B cell (primary cell): ENCODE measurements at regions not wholly inside any gene's neighbourhood (a gene's known extent, or its start where the extent isn't known, plus 50 kb on each side); places are given as distances from the start of the nearest gene placed in this dataset. TPM values are rescaled to one million over a fixed set of nuclear protein-coding genes. Genes with fewer than 3 reads are reported as not detected.

ENCODE experiments used
- ATAC-seq: fragments of 200-7000 bp; cut with Tn5 transposase; one replicate; pipeline ENCODE4 v1.10.0; 2021; ENCODE audit warnings: low read depth, mild to moderate bottlenecking, moderate number of reproducible peaks, moderate library complexity
- CTCF ChIA-PET: fragments of 350-600 bp; sonication (Branson Sonifier 250); formaldehyde crosslinking; loops from one replicate; lab custom pipeline; 2021; ENCODE audit warnings: antibody characterized with exemption, inconsistent platforms; lab: Charles Lee
- POLR2A ChIA-PET: fragments of 350-600 bp; sonication (Branson Sonifier 250); formaldehyde crosslinking; loops from one replicate; lab custom pipeline; 2021; ENCODE audit warnings: antibody characterized with exemption; lab: Charles Lee
- DNase-seq: peaks from one replicate; pipeline ENCODE4 v3.0.0; 2013
- H2AFZ ChIP-seq: 2 replicates; pipeline ENCODE4 v1.6.1; 2012; ENCODE audit warnings: mild to moderate bottlenecking, low read depth, low read length; ENCODE audit not compliant: insufficient read depth, poor library complexity, severe bottlenecking
- H3K27ac ChIP-seq, 2 donors: 1 replicate in 1 of 2; 2 replicates in 1 of 2; pipeline ENCODE4 v1.5.1; 2012 to 2013; ENCODE audit warnings: low read length in 2 of 2, mild to moderate bottlenecking in 2 of 2, moderate library complexity in 1 of 2
- H3K27me3 ChIP-seq, 4 experiments: fragments of 200-600 bp in 1 of 4; sonication (generic) in 1 of 4; replicated peaks in 1 of 4; 1 replicate in 2 of 4; 2 replicates in 2 of 4; pipeline versions ENCODE4 v1.6.1 to v1.7.0; 2013 to 2016; ENCODE audit warnings: low read length in 3 of 4, mild to moderate bottlenecking in 2 of 4, mixed read lengths in 1 of 4, moderate library complexity in 1 of 4; ENCODE audit not compliant: insufficient read depth in 4 of 4, control insufficient read depth in 3 of 4; ENCODE audit errors: control extremely low read depth in 1 of 4
- H3K36me3 ChIP-seq, 2 experiments: replicated peaks in 1 of 2; 1 replicate in 1 of 2; 2 replicates in 1 of 2; pipeline versions ENCODE4 v1.6.1 to v1.7.1; 2013; ENCODE audit warnings: low read length in 1 of 2; ENCODE audit not compliant: insufficient read depth in 2 of 2, control insufficient read depth in 1 of 2; ENCODE audit errors: control extremely low read depth in 1 of 2, extremely low read depth in 1 of 2
- H3K4me1 ChIP-seq, 2 donors: fragments of 200-600 bp in 1 of 2; sonication (generic) in 1 of 2; 1 replicate in 1 of 2; 2 replicates in 1 of 2; pipeline versions ENCODE4 v1.5.1 to v1.6.1; 2013 to 2017; ENCODE audit warnings: low read length in 2 of 2; ENCODE audit not compliant: control insufficient read depth in 2 of 2, insufficient read depth in 2 of 2
- H3K4me2 ChIP-seq: replicated peaks from 2 replicates; pipeline ENCODE3; 2012; ENCODE audit warnings: mild to moderate bottlenecking, low read depth, low read length; ENCODE audit not compliant: poor library complexity, severe bottlenecking
- H3K4me3 ChIP-seq, 5 experiments: fragments of 200-600 bp in 1 of 5; sonication (generic) in 1 of 5; 1 replicate in 3 of 5; 2 replicates in 2 of 5; pipeline versions ENCODE4 v1.5.1 to v1.7.0; 2011 to 2016; ENCODE audit warnings: low read length in 4 of 5, mild to moderate bottlenecking in 4 of 5, low read depth in 2 of 5, control low read depth in 1 of 5, moderate library complexity in 1 of 5; ENCODE audit not compliant: insufficient read depth in 1 of 5; ENCODE audit errors: control extremely low read depth in 1 of 5, extremely low read depth in 1 of 5
- H3K79me2 ChIP-seq: fragments of 200-600 bp; sonication (generic); one replicate; pipeline ENCODE4 v1.6.0; 2016; ENCODE audit warnings: low read length; ENCODE audit not compliant: control insufficient read depth, insufficient read depth
- H3K9ac ChIP-seq: fragments of 200-600 bp; sonication (generic); 2 replicates; pipeline ENCODE4 v1.6.1; 2017; ENCODE audit warnings: mild to moderate bottlenecking, low read length, moderate library complexity
- H3K9me3 ChIP-seq, 3 donors: one replicate each; pipeline versions ENCODE4 v1.6.1 to v1.7.1; 2013; ENCODE audit warnings: low read length in 2 of 3; ENCODE audit not compliant: control insufficient read depth in 2 of 3, insufficient read depth in 1 of 3; ENCODE audit errors: control extremely low read depth in 1 of 3
- H4K20me1 ChIP-seq: 2 replicates; pipeline ENCODE4 v1.6.0; 2012; ENCODE audit warnings: mild to moderate bottlenecking, low read length; ENCODE audit not compliant: insufficient read depth, control insufficient read depth, poor library complexity, severe bottlenecking
- H3K27ac Mint-ChIP-seq: one replicate; pipeline ENCODE4 v1.8.0; 2021; ENCODE audit warnings: mixed read lengths
- H3K27me3 Mint-ChIP-seq: one replicate; pipeline ENCODE4 v1.8.0; 2021; ENCODE audit warnings: mixed read lengths
- H3K4me1 Mint-ChIP-seq: one replicate; pipeline ENCODE4 v1.8.0; 2021; ENCODE audit warnings: mixed read lengths
- H3K4me3 Mint-ChIP-seq: one replicate; pipeline ENCODE4 v1.8.0; 2021; ENCODE audit warnings: mixed read lengths
- H3K9me3 Mint-ChIP-seq: one replicate; pipeline ENCODE4 v1.8.0; 2022; ENCODE audit warnings: mixed read lengths; ENCODE audit not compliant: insufficient read depth
- EZH2 ChIP-seq: IDR thresholded peaks from 2 replicates; pipeline ENCODE4 v1.6.1; 2012; ENCODE audit warnings: borderline replicate concordance, low read depth, mild to moderate bottlenecking, moderate library complexity, low read length; ENCODE audit not compliant: insufficient read depth, poor library complexity, severe bottlenecking
- WGBS: methylation state at CpG from one replicate; pipeline ENCODE4 v1.1.5; 2013; ENCODE audit warnings: missing lambda C conversion rate; ENCODE audit not compliant: insufficient coverage; 5-methylcytosine and 5-hydroxymethylcytosine counted together
- intact Hi-C: fragments of 100-400 bp; cut with micrococcal nuclease; formaldehyde crosslinking; loops from one replicate; pipeline ENCODE4 v1.10.0; 2022
- small RNA-seq: library from RNA; depleted of rRNA; stranded (forward); fragments of <200 nt; gene quantifications from one replicate; pipeline ENCODE3, GENCODE V24; 2012; ENCODE audit warnings: low replicate concordance, low read depth; ENCODE audit not compliant: insufficient read length
- TF ChIP-seq, protein P1 (sequence below): fragments of 200-600 bp; IDR thresholded peaks from one replicate; pipeline ENCODE4 v1.8.0; 2022; ENCODE audit warnings: antibody characterized with exemption, mild to moderate bottlenecking

GRCh38 chr17:70022175-70022574 lies 52.9 kb upstream of the KCNJ16 start:
- Mint-ChIP-seq H3K27ac (no peak overlapping the region), H3K4me1 (no peaks in the 10 kb centered on the region), H3K27me3 (no peaks in the 10 kb centered on the region), H3K9me3 (no peaks in the 10 kb centered on the region), H3K4me3 (no peak overlapping the region)
- H3K27ac ChIP-seq = no peak overlapping the region
- ATAC-seq (no peak), DNase-seq (no peak)
- no peaks in the 10 kb centered on the region for H3K27me3 ChIP-seq
- POLR2A ChIA-PET = no interaction called here
- H2AFZ ChIP-seq = no peak overlapping the region
- peaks cover 0 to 2% (median 0%) of the 10 kb centered on the region in 3 donors for H3K9me3 ChIP-seq
- WGBS = 100% methylated on average over 1 of the region's 3 CpGs
- intact Hi-C loops = no loop called here
- H3K36me3 ChIP-seq = no peaks in the 10 kb centered on the region
- no peak overlapping the region for H3K4me3 ChIP-seq
- no peaks in the 10 kb centered on the region for H3K79me2 ChIP-seq
- TF ChIP-seq, protein P1, sequence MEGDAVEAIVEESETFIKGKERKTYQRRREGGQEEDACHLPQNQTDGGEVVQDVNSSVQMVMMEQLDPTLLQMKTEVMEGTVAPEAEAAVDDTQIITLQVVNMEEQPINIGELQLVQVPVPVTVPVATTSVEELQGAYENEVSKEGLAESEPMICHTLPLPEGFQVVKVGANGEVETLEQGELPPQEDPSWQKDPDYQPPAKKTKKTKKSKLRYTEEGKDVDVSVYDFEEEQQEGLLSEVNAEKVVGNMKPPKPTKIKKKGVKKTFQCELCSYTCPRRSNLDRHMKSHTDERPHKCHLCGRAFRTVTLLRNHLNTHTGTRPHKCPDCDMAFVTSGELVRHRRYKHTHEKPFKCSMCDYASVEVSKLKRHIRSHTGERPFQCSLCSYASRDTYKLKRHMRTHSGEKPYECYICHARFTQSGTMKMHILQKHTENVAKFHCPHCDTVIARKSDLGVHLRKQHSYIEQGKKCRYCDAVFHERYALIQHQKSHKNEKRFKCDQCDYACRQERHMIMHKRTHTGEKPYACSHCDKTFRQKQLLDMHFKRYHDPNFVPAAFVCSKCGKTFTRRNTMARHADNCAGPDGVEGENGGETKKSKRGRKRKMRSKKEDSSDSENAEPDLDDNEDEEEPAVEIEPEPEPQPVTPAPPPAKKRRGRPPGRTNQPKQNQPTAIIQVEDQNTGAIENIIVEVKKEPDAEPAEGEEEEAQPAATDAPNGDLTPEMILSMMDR = no peak
- TF ChIP-seq EZH2 = no peak
- no peaks in the 10 kb centered on the region for H4K20me1 ChIP-seq
- no peaks in the 10 kb centered on the region for H3K4me1 ChIP-seq
- H3K4me2 ChIP-seq = no peak overlapping the region
- CTCF ChIA-PET = no interaction called here
- no peak overlapping the region for H3K9ac ChIP-seq

GRCh38 chr17:70024253-70024652 lies 50.8 kb upstream of the KCNJ16 start:
- no peaks in the 10 kb centered on the region for H3K27me3 ChIP-seq
- H3K9me3 ChIP-seq = peaks cover 0 to 4% (median 0%) of the 10 kb centered on the region in 3 donors
- WGBS = no CpG with 5 or more reads among the region's 1 CpG
- H3K79me2 ChIP-seq = no peaks in the 10 kb centered on the region
- no peaks in the 10 kb centered on the region for H4K20me1 ChIP-seq
- H3K4me2 ChIP-seq = no peak overlapping the region
- H3K27me3 Mint-ChIP-seq = peaks cover 6% of the 10 kb centered on the region
- no peak for ATAC-seq
- ChIA-PET CTCF (no interaction called here), POLR2A (no interaction called here)
- H2AFZ ChIP-seq = no peak overlapping the region
- no peak overlapping the region for H3K4me3 ChIP-seq
- DNase-seq = no peak
- intact Hi-C loops = no loop called here
- H3K4me3 Mint-ChIP-seq = no peak overlapping the region
- H3K36me3 ChIP-seq = no peaks in the 10 kb centered on the region
- no peaks in the 10 kb centered on the region for H3K9me3 Mint-ChIP-seq
- no peaks in the 10 kb centered on the region for H3K4me1 Mint-ChIP-seq
- TF ChIP-seq, protein P1 = no peak
- no peak for TF ChIP-seq EZH2
- no peaks in the 10 kb centered on the region for H3K4me1 ChIP-seq
- no peak overlapping the region for H3K27ac Mint-ChIP-seq
- no peak overlapping the region for H3K9ac ChIP-seq
- no peak overlapping the region for H3K27ac ChIP-seq

Small RNA genes lying in the stretch of these regions (small RNA-seq; reads per million reads assigned to genes)
- gene AC002545.1 = not detected
- not detected for gene RF00019
